H1 (cell line): ENCODE measurements at regions not wholly inside any gene's neighbourhood (a gene's known extent, or its start where the extent isn't known, plus 50 kb on each side); places are given as distances from the start of the nearest gene placed in this dataset.

Source experiments
- CTCF ChIA-PET: fragments of 300-600 bp; sonication (Branson Sonifier 250); formaldehyde crosslinking; loops from one replicate; lab custom pipeline; 2021; ENCODE audit not compliant: partially characterized antibody; lab: Charles Lee
- POLR2A ChIA-PET: fragments of 300-600 bp; sonication (Branson Sonifier 250); formaldehyde crosslinking; loops from one replicate; lab custom pipeline; 2021; ENCODE audit warnings: inconsistent platforms; ENCODE audit not compliant: partially characterized antibody; lab: Charles Lee
- DNase-seq, 2 experiments: peaks; one replicate each; pipeline versions ENCODE4 v3.0.0 to v3.0.0-alpha.2; 2010 to 2022; ENCODE audit warnings: low spot score in 2 of 2, low read depth in 1 of 2, mixed read lengths in 1 of 2
- FAIRE-seq: peaks from 2 replicates; lab custom pipeline; 2011; peaks lifted over from hg19 to GRCh38; lab: Jason Lieb, UNC
- H2AFZ ChIP-seq: 2 replicates; pipeline ENCODE4 v1.8.1; 2012; ENCODE audit warnings: low read length, inconsistent platforms
- H2AK5ac ChIP-seq: 2 replicates; pipeline ENCODE4 v1.6.1; 2013; ENCODE audit warnings: low read depth, low read length
- H2BK120ac ChIP-seq: replicated peaks from 2 replicates; pipeline ENCODE3; 2013; ENCODE audit warnings: low read depth, low read length, inconsistent platforms
- H2BK12ac ChIP-seq: 2 replicates; pipeline ENCODE4 v1.6.1; 2013; ENCODE audit warnings: low read depth, low read length
- H2BK15ac ChIP-seq: 2 replicates; pipeline ENCODE4 v1.6.1; 2013; ENCODE audit warnings: low read length
- H2BK20ac ChIP-seq: 2 replicates; pipeline ENCODE4 v1.6.1; 2013; ENCODE audit warnings: low read length
- H2BK5ac ChIP-seq: 2 replicates; pipeline ENCODE4 v1.6.1; 2013; ENCODE audit warnings: low read depth, low read length
- H3K14ac ChIP-seq: 2 replicates; pipeline ENCODE4 v1.6.1; 2013; ENCODE audit warnings: inconsistent platforms; ENCODE audit not compliant: insufficient read length
- H3K18ac ChIP-seq: 2 replicates; pipeline ENCODE4 v1.6.1; 2013; ENCODE audit warnings: low read length; ENCODE audit errors: extremely low read depth
- H3K23ac ChIP-seq: 2 replicates; pipeline ENCODE4 v1.6.1; 2013; ENCODE audit warnings: inconsistent platforms; ENCODE audit not compliant: insufficient read length
- H3K23me2 ChIP-seq: 2 replicates; pipeline ENCODE4 v1.6.1; 2013; ENCODE audit warnings: low read depth, low read length
- H3K27ac ChIP-seq: 2 replicates; pipeline ENCODE4 v1.6.1; 2011; ENCODE audit warnings: low read depth, low read length, inconsistent platforms
- H3K27me3 ChIP-seq, 4 experiments: replicated peaks in 1 of 4; 1 replicate in 1 of 4; 2 replicates in 3 of 4; pipeline versions ENCODE4 v1.6.1 to v1.8.1; 2011 to 2013; ENCODE audit warnings: low read length in 3 of 4, mild to moderate bottlenecking in 3 of 4, inconsistent platforms in 2 of 4, mixed read lengths in 2 of 4, moderate library complexity in 1 of 4; ENCODE audit not compliant: control insufficient read depth in 3 of 4, insufficient read depth in 3 of 4; ENCODE audit errors: extremely low read depth in 1 of 4
- H3K36me3 ChIP-seq, 4 experiments: 2 replicates each; pipeline versions ENCODE4 v1.6.1 to v1.8.1; 2011 to 2013; ENCODE audit warnings: mild to moderate bottlenecking in 4 of 4, low read length in 3 of 4, moderate library complexity in 2 of 4, control low read depth in 1 of 4, inconsistent platforms in 1 of 4; ENCODE audit not compliant: insufficient read depth in 4 of 4, control insufficient read depth in 2 of 4
- H3K4ac ChIP-seq: replicated peaks from 2 replicates; pipeline ENCODE3; 2013; ENCODE audit warnings: low read length, low read depth, mixed read lengths, inconsistent platforms; ENCODE audit not compliant: insufficient read length
- H3K4me1 ChIP-seq, 4 experiments: replicated peaks in 1 of 4; 1 replicate in 1 of 4; 2 replicates in 3 of 4; pipeline versions ENCODE4 v1.6.1 to v1.8.1; 2011 to 2013; ENCODE audit warnings: low read length in 3 of 4, inconsistent platforms in 2 of 4, mixed read lengths in 1 of 4; ENCODE audit not compliant: insufficient read depth in 4 of 4, control insufficient read depth in 3 of 4
- H3K4me2 ChIP-seq, 2 experiments: 2 replicates each; pipeline versions ENCODE4 v1.6.1 to v1.8.1; 2011 to 2013; ENCODE audit warnings: low read depth in 2 of 2, low read length in 2 of 2, control low read depth in 1 of 2, inconsistent platforms in 1 of 2, mild to moderate bottlenecking in 1 of 2; ENCODE audit not compliant: insufficient read depth in 1 of 2
- H3K4me3 ChIP-seq, 4 experiments: fragments of 200-600, 300-600 bp in 1 of 4; sonication (generic), shearing (Covaris generic), sonication (Bioruptor Twin) in 1 of 4; 2 replicates each; pipeline versions ENCODE4 v1.5.1 to v1.8.1; 2011 to 2016; ENCODE audit warnings: low read length in 4 of 4, low read depth in 3 of 4, control low read depth in 2 of 4, inconsistent platforms in 2 of 4, mild to moderate bottlenecking in 2 of 4, mixed read lengths in 1 of 4, moderate library complexity in 1 of 4; ENCODE audit not compliant: insufficient read depth in 2 of 4; ENCODE audit errors: extremely low read depth in 1 of 4
- H3K56ac ChIP-seq: replicated peaks from 2 replicates; pipeline ENCODE3; 2013; ENCODE audit warnings: low read depth, mild to moderate bottlenecking, mixed read lengths, low read length, inconsistent platforms; ENCODE audit not compliant: insufficient read length
- H3K79me1 ChIP-seq: 2 replicates; pipeline ENCODE4 v1.6.1; 2013; ENCODE audit warnings: low read depth, low read length, control low read depth
- H3K79me2 ChIP-seq, 2 experiments: 2 replicates each; pipeline versions ENCODE4 v1.6.1 to v1.8.1; 2012 to 2013; ENCODE audit warnings: low read length in 2 of 2, mild to moderate bottlenecking in 2 of 2, inconsistent platforms in 1 of 2; ENCODE audit not compliant: insufficient read depth in 2 of 2, control insufficient read depth in 1 of 2
- H3K9ac ChIP-seq, 4 experiments: replicated peaks in 1 of 4; 1 replicate in 1 of 4; 2 replicates in 3 of 4; pipeline versions ENCODE4 v1.6.1 to v1.8.1; 2011 to 2013; ENCODE audit warnings: low read depth in 3 of 4, low read length in 3 of 4, control low read depth in 2 of 4, mild to moderate bottlenecking in 2 of 4, moderate library complexity in 2 of 4, inconsistent platforms in 1 of 4; ENCODE audit errors: extremely low read depth in 1 of 4
- H3K9me3 ChIP-seq, 2 experiments: 2 replicates each; pipeline versions ENCODE4 v1.6.1 to v1.8.1; 2012 to 2013; ENCODE audit warnings: mild to moderate bottlenecking in 2 of 2, moderate library complexity in 2 of 2, control low read depth in 1 of 2, inconsistent platforms in 1 of 2, low read depth in 1 of 2, low read length in 1 of 2, mixed read lengths in 1 of 2; ENCODE audit not compliant: insufficient read depth in 2 of 2
- H4K20me1 ChIP-seq, 2 experiments: replicated peaks in 1 of 2; 2 replicates each; pipeline versions ENCODE3 to v1.8.1; 2011 to 2013; ENCODE audit warnings: inconsistent platforms in 2 of 2, low read length in 2 of 2, mild to moderate bottlenecking in 1 of 2; ENCODE audit not compliant: insufficient read depth in 2 of 2, control insufficient read depth in 1 of 2
- H4K5ac ChIP-seq: 2 replicates; pipeline ENCODE4 v1.6.1; 2013; ENCODE audit warnings: low read length, low read depth, mixed read lengths, inconsistent platforms; ENCODE audit not compliant: insufficient read length
- H4K8ac ChIP-seq: 2 replicates; pipeline ENCODE4 v1.8.0; 2013; ENCODE audit warnings: mild to moderate bottlenecking, moderate library complexity, low read length, inconsistent platforms; ENCODE audit not compliant: insufficient read depth; ENCODE audit errors: extremely low read depth
- H4K91ac ChIP-seq: replicated peaks from 2 replicates; pipeline ENCODE3; 2013; ENCODE audit warnings: low read length, mixed read lengths, inconsistent platforms; ENCODE audit not compliant: insufficient read length
- CREB1 ChIP-seq: IDR thresholded peaks from 2 replicates; pipeline ENCODE4 v1.6.1; 2012; ENCODE audit warnings: inconsistent platforms
- RFX5 ChIP-seq: IDR thresholded peaks from 2 replicates; pipeline ENCODE4 v1.6.1; 2011; ENCODE audit warnings: low read depth, low read length, improper control_type of control experiment, borderline replicate concordance
- WGBS, 2 experiments: shearing (Covaris generic) in 1 of 2; methylation state at CpG; one replicate each; pipeline versions ENCODE4 v1.1.6 to v1.1.7; 2013 to 2015; ENCODE audit warnings: low lambda C conversion rate in 2 of 2, mixed read lengths in 2 of 2, inconsistent platforms in 1 of 2, low coverage in 1 of 2, missing lambda C conversion rate in 1 of 2; ENCODE audit not compliant: insufficient replicate concordance in 2 of 2, insufficient coverage in 1 of 2, insufficient read length in 1 of 2; ENCODE audit errors: extremely low coverage in 1 of 2, missing lambda C conversion rate in 1 of 2; 5-methylcytosine and 5-hydroxymethylcytosine counted together

DNA sequence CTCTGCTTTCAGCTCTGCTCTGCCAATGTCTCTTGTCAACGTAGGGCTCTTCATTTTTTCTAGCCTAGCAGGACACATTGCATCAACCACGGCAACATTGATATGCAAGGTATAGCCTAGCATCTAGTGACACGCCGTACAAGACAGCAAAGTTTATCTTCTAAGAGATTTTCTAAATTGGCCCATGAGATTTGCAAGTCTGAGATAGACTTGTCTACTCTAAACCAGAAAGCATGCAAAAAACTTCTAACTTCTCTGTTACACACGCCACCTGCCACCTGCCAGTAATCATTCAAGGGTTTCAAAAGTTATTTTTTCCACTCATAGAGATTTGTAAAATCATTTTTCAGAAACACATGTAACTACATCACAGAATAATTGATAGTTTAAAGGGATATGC lies 1265.7 kb downstream of the C4orf33 start:
- no peak for FAIRE-seq
- POLR2A ChIA-PET, result no interaction called here
- TF ChIP-seq RFX5 (no peak), CREB1 (no peak)
- Histone ChIP-seq H3K4ac (no peak overlapping the region), H4K5ac (no peak overlapping the region), H2AK5ac (no peak overlapping the region), H2BK20ac (no peak overlapping the region), H3K18ac (no peak overlapping the region), H4K8ac (no peak overlapping the region), H2BK120ac (no peak overlapping the region), H4K20me1 (no peaks in the 10 kb centered on the region), H3K9ac (no peak overlapping the region), H3K79me1 (no peaks in the 10 kb centered on the region), H3K14ac (no peak overlapping the region), H3K36me3 (no peaks in the 10 kb centered on the region), H2BK5ac (no peak overlapping the region), H3K4me3 (no peak overlapping the region), H3K27me3 (peaks cover 0 to 1% (median 0%) of the 10 kb centered on the region in 4 experiments; a peak in 1 of 7 replicates), H3K56ac (no peak overlapping the region), H3K79me2 (no peaks in the 10 kb centered on the region), H3K4me2 (no peak overlapping the region), H2AFZ (no peak overlapping the region), H3K23me2 (no peaks in the 10 kb centered on the region), H3K27ac (no peak overlapping the region), H2BK12ac (no peak overlapping the region), H3K4me1 (no peaks in the 10 kb centered on the region), H3K23ac (no peak overlapping the region), H2BK15ac (no peak overlapping the region), H4K91ac (no peak overlapping the region), H3K9me3 (no peaks in the 10 kb centered on the region)
- 86% methylated on average over 5 of the region's 5 CpGs; no CpG with 5 or more reads in 1 of the 2 experiments for WGBS, 2 experiments
- CTCF ChIA-PET, result interaction anchor here (0.7 kb wide), 1 partner anchor 440 kb away, joined by 3 read pairs; no protein-coding TSS in a partner anchor
- no peak for DNase-seq
